ENCODE measurements at regions not wholly inside any gene's neighbourhood (a gene's known extent, or its start where the extent isn't known, plus 50 kb on each side); places are given as distances from the start of the nearest gene placed in this dataset.

DNA sequence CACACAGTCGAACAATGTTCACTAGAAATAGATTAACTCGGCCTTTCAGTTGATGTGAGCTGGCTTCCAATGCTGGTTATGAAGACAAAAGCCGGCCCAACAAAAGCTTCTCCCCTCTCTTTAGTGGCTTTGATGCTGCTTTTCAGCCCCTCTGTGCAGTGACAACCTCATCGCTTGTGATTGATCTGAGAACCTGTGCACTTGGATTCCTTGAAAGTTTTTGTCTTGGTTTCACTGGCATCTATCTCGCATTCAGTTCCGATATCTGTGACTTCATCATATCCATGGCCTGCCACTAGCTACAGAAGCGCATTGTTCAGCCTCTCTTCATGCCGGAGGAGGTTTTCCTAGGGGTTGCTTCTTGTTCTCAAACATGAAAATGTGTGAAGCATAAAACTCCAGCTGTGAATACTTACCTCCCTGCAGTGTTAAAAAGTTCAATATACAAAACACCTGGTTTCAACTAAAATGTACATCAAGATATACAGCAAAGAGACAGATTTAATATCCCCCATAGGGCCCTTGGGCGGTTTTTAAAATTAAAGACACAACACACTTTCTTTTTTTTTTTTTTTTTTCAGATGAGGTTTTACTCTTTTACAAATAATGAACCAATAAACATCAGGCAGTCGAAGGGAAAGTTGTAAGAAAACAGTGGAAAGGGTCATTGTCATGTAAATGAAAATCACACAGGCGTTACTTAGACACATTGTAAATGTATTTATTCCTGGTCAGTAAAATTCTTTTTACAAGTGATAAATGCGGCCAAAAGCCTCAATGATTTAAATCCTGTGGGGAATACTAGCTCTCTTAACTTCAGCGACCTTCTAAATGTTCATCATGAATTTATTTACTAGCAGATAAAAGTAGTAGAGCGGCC lies 1252.8 kb downstream of the EFNB2 start:
- TF ChIP-seq, protein P1, sequence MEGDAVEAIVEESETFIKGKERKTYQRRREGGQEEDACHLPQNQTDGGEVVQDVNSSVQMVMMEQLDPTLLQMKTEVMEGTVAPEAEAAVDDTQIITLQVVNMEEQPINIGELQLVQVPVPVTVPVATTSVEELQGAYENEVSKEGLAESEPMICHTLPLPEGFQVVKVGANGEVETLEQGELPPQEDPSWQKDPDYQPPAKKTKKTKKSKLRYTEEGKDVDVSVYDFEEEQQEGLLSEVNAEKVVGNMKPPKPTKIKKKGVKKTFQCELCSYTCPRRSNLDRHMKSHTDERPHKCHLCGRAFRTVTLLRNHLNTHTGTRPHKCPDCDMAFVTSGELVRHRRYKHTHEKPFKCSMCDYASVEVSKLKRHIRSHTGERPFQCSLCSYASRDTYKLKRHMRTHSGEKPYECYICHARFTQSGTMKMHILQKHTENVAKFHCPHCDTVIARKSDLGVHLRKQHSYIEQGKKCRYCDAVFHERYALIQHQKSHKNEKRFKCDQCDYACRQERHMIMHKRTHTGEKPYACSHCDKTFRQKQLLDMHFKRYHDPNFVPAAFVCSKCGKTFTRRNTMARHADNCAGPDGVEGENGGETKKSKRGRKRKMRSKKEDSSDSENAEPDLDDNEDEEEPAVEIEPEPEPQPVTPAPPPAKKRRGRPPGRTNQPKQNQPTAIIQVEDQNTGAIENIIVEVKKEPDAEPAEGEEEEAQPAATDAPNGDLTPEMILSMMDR (IDR thresholded peaks at IDR 0.05 in 2 of 3, conservative IDR thresholded peaks at IDR 0.05 in 1 of 3; ENCODE audit: borderline replicate concordance in 1 of 3, insufficient read depth in 1 of 3, low read depth in 2 of 3, low read length in 2 of 3): no peak
- TF ChIP-seq POLR2A (IDR thresholded peaks at IDR 0.05; ENCODE audit: borderline replicate concordance, extremely low read depth, insufficient read depth, insufficient read length): no peak
- TF ChIP-seq SP1 (IDR thresholded peaks at IDR 0.05; ENCODE audit: low read depth): no peak

Measured in HCT116 (cell line).